ENCODE measurements at regions not wholly inside any gene's neighbourhood (a gene's known extent, or its start where the extent isn't known, plus 50 kb on each side); places are given as distances from the start of the nearest gene placed in this dataset.

GRCh38 chr2:215760557-215760956, 252.8 kb downstream of the MREG start:
- TF ChIP-seq CTCF (IDR thresholded peaks at IDR 0.05; ENCODE audit: low read length), result no peak
- TF ChIP-seq EZH2 (IDR thresholded peaks at IDR 0.05; ENCODE audit: borderline replicate concordance, low read length), result no peak
